Upper lobe of left lung (tissue), 6 donors: ENCODE measurements at regions not wholly inside any gene's neighbourhood (a gene's known extent, or its start where the extent isn't known, plus 50 kb on each side); places are given as distances from the start of the nearest gene placed in this dataset.

ENCODE experiments used
- ATAC-seq, 2 donors: fragments of 200-7000 bp; cut with Tn5 transposase; one replicate each; pipeline ENCODE4 v1.9.1; 2022; ENCODE audit warnings: mild to moderate bottlenecking in 2 of 2, moderate library complexity in 2 of 2; ENCODE audit not compliant: low FRiP score in 2 of 2
- DNase-seq, 2 donors: peaks; one replicate each; pipeline ENCODE4 v3.0.0-alpha.2; 2019 to 2020
- H3K27ac ChIP-seq, 4 donors: fragments of 200-600 bp; sonication (generic); one replicate each; pipeline ENCODE4 v1.5.1; 2016 to 2019
- H3K27me3 ChIP-seq, 4 donors: fragments of 200-600 bp; sonication (generic); one replicate each; pipeline ENCODE4 v1.5.1; 2017 to 2019
- H3K36me3 ChIP-seq, 4 donors: fragments of 200-600 bp; sonication (generic); one replicate each; pipeline ENCODE4 v1.5.1; 2016 to 2019
- H3K4me1 ChIP-seq, 4 donors: fragments of 200-600 bp; sonication (generic); one replicate each; pipeline ENCODE4 v1.5.1; 2018 to 2019
- H3K4me3 ChIP-seq, 4 donors: fragments of 200-600 bp; sonication (generic); one replicate each; pipeline ENCODE4 v1.5.1; 2017 to 2019; ENCODE audit warnings: mild to moderate bottlenecking in 2 of 4, moderate library complexity in 1 of 4
- H3K9me3 ChIP-seq, 4 donors: fragments of 200-600 bp; sonication (generic); one replicate each; pipeline ENCODE4 v1.5.1; 2018 to 2019
- EP300 ChIP-seq, 4 donors: sonication (generic); formaldehyde crosslinking; IDR thresholded peaks; one replicate each; pipeline ENCODE4 v1.5.1; 2017; ENCODE audit warnings: antibody characterized with exemption in 4 of 4, control low read depth in 2 of 4
- POLR2A ChIP-seq, 4 donors: fragments of 450-650 bp; IDR thresholded peaks; one replicate each; pipeline ENCODE4 v1.5.1; 2016 to 2017; ENCODE audit warnings: antibody characterized with exemption in 4 of 4, mild to moderate bottlenecking in 2 of 4
- POLR2AphosphoS5 ChIP-seq, 2 donors: sonication (generic); formaldehyde crosslinking; IDR thresholded peaks; one replicate each; pipeline ENCODE4 v1.5.1; 2017; ENCODE audit warnings: antibody characterized with exemption in 2 of 2
- whole genome bisulfite sequencing, 2 donors: methylation state at CpG; one replicate each; pipeline ENCODE4 v1.1.5; 2017 to 2018; 5-methylcytosine and 5-hydroxymethylcytosine counted together
- TF ChIP-seq, protein P1 (sequence below), 6 experiments: fragments of 450-650 bp in 4 of 6; fragments of 200-600 bp in 2 of 6; sonication (generic) in 2 of 6; IDR thresholded peaks; one replicate each; pipeline ENCODE4 v1.5.1; 2016 to 2019; ENCODE audit warnings: antibody characterized with exemption in 6 of 6
- donor health status: DM: no; HTN: no; CAD: no; lungs with moderate emphysema.
- donor health status: DM: no; HTN: yes; CAD: no; lungs with severe emphysema.

DNA sequence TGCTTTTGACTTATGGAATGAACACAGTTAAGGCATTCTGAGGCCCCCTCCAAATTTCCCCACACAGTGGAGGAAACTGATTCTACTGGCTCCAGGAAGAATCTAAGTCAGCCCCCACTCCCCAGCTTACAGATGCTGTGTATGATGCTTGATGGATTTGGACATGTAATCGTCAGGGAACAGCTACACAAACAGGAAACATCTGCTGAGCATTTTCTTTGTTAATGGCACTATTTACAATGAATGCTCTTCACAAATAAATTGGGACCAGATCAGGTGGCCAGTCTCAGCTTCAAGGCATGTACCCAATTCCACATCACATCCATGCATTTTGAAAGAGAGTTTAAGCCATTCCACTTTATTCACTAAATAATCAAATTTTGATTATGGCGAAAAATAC is 562.3 kb downstream of the SOX11 start:
- Histone ChIP-seq H3K4me3 (no peak overlapping the region), H3K36me3 (no peaks in the 10 kb centered on the region), H3K27me3 (no peaks in the 10 kb centered on the region), H3K9me3 (no peaks in the 10 kb centered on the region), H3K4me1 (no peaks in the 10 kb centered on the region), H3K27ac (no peak overlapping the region)
- no peak for ATAC-seq
- DNase-seq: no peak
- 9 to 36% methylated on average over 2 of the region's 2 CpGs for whole genome bisulfite sequencing, 2 donors
- TF ChIP-seq POLR2A (IDR thresholded peaks at IDR 0.05) (no peak), EP300 (IDR thresholded peaks at IDR 0.05) (no peak), POLR2AphosphoS5 (IDR thresholded peaks at IDR 0.05) (no peak)
- TF ChIP-seq, protein P1, sequence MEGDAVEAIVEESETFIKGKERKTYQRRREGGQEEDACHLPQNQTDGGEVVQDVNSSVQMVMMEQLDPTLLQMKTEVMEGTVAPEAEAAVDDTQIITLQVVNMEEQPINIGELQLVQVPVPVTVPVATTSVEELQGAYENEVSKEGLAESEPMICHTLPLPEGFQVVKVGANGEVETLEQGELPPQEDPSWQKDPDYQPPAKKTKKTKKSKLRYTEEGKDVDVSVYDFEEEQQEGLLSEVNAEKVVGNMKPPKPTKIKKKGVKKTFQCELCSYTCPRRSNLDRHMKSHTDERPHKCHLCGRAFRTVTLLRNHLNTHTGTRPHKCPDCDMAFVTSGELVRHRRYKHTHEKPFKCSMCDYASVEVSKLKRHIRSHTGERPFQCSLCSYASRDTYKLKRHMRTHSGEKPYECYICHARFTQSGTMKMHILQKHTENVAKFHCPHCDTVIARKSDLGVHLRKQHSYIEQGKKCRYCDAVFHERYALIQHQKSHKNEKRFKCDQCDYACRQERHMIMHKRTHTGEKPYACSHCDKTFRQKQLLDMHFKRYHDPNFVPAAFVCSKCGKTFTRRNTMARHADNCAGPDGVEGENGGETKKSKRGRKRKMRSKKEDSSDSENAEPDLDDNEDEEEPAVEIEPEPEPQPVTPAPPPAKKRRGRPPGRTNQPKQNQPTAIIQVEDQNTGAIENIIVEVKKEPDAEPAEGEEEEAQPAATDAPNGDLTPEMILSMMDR (IDR thresholded peaks at IDR 0.05): no peak

DNA sequence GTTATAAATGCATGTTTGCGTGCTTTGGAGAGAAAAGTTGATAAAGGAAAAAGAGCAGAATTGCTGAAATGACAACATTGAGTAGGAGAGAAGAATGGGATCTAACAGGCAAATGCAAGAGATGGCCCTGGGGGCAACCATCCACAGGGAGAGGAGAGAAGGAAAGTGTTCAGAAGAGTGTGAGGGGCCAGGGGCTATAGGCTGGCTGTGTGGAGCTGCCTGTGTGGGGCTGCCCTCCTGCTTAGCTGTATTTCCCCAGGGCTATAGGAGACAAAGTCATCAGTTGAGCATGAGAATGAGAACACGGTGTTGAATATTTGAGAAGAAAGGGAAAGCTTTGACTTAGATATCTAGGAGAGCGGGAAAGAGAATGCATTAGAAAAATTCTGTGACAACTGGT is 572.0 kb downstream of the SOX11 start:
- no peaks in the 10 kb centered on the region for H3K9me3 ChIP-seq
- no peak overlapping the region for H3K4me3 ChIP-seq
- DNase-seq: no peak
- no peaks in the 10 kb centered on the region for H3K36me3 ChIP-seq
- H3K4me1 ChIP-seq: no peaks in the 10 kb centered on the region
- no peaks in the 10 kb centered on the region for H3K27me3 ChIP-seq
- 86 to 91% methylated on average over 3 of the region's 3 CpGs for WGBS, 2 donors
- peak in 1 of 2 donors; percentile 53 for ATAC-seq
- TF ChIP-seq EP300 (IDR thresholded peaks at IDR 0.05) (no peak), POLR2AphosphoS5 (IDR thresholded peaks at IDR 0.05) (no peak), POLR2A (IDR thresholded peaks at IDR 0.05) (no peak)
- TF ChIP-seq, protein P1 (IDR thresholded peaks at IDR 0.05): no peak
- no peak overlapping the region for H3K27ac ChIP-seq

DNA sequence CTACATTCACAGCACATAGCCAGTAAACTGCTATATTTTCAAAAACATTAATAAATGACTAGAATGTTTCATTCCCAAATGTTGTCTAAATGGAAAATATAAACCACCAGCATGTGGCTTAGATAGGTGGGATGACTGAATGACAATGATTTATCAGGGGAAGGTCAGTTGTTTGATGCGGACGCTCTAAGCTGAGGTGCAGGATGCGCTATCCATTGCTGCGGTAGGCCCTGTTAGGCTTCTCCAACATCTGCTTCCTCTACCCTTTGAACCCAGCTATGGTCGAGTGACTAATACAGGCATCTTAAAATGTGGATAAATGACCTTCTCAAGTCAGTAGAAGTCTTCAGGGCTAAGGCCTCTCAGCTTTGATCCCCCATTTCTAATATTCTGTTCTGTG is 584.2 kb downstream of the CMPK2 start:
- Histone ChIP-seq H3K9me3 (no peaks in the 10 kb centered on the region), H3K4me1 (no peaks in the 10 kb centered on the region), H3K4me3 (no peak overlapping the region), H3K27ac (no peak overlapping the region), H3K36me3 (no peaks in the 10 kb centered on the region), H3K27me3 (no peaks in the 10 kb centered on the region)
- DNase-seq (no peak), ATAC-seq (no peak)
- 80 to 82% methylated on average over 5 of the region's 5 CpGs for WGBS, 2 donors
- no peak for TF ChIP-seq POLR2A (IDR thresholded peaks at IDR 0.05)

DNA sequence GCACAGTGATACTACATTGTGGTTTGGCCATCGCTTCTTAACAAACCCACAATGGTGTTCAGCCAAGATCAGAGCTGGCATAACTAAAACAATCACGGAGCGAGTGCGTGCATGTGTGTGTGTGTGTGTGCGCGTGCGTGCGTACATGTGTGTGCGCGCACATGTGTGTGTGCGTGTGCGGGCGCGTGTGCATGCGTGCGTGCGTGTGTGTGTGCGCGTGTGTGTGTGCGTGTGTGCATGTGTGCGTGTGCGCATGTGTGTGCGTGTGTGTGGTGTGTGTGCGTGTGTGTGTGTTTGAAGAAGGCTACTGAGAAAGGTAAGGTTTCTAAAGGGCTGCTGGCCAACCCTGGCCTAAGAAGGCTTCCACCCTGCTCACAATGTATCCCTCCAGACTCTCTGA is 582.4 kb downstream of the CMPK2 start:
- Histone ChIP-seq H3K36me3 (no peaks in the 10 kb centered on the region), H3K27ac (no peak overlapping the region), H3K27me3 (no peaks in the 10 kb centered on the region), H3K4me1 (no peaks in the 10 kb centered on the region), H3K9me3 (no peaks in the 10 kb centered on the region), H3K4me3 (no peak overlapping the region)
- ATAC-seq (peak in 1 of 2 donors; percentile 63), DNase-seq (no peak)
- no peak for TF ChIP-seq POLR2A (IDR thresholded peaks at IDR 0.05)
- no peak for TF ChIP-seq POLR2AphosphoS5 (IDR thresholded peaks at IDR 0.05)
- TF ChIP-seq EP300 (IDR thresholded peaks at IDR 0.05): no peak
- TF ChIP-seq, protein P1 (IDR thresholded peaks at IDR 0.05): no peak
- 76 to 78% methylated on average over 24 of the region's 24 CpGs for WGBS, 2 donors

DNA sequence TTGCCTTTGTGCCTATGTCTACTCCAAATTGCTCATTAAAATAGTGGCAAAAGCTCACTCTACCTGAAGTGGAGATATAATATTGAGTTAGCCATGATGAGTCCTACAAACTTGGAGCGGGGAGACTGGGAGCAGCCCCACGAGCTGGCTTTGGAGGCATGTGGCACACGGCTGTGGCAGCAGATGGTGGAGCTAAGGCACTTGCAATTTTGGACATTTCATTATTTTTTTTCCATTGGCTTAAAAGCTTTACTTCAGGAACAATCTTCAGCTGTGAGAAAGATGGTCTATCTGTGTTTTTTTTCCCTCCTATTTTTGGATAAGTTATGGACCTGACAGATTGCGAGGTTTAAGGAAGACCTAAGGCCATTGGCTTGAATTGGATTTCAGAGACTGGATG is 578.3 kb downstream of the CMPK2 start:
- Histone ChIP-seq H3K27me3 (no peaks in the 10 kb centered on the region), H3K27ac (no peak overlapping the region), H3K4me3 (no peak overlapping the region), H3K36me3 (no peaks in the 10 kb centered on the region), H3K4me1 (no peaks in the 10 kb centered on the region), H3K9me3 (no peaks in the 10 kb centered on the region)
- TF ChIP-seq POLR2A (IDR thresholded peaks at IDR 0.05): no peak
- no peak for TF ChIP-seq EP300 (IDR thresholded peaks at IDR 0.05)
- no peak for TF ChIP-seq POLR2AphosphoS5 (IDR thresholded peaks at IDR 0.05)
- TF ChIP-seq, protein P1 (IDR thresholded peaks at IDR 0.05): no peak
- ATAC-seq: no peak
- 85 to 87% methylated on average over 4 of the region's 4 CpGs for WGBS, 2 donors
- no peak for DNase-seq
